Spleen (tissue), 11 donors: ENCODE measurements at regions not wholly inside any gene's neighbourhood (a gene's known extent, or its start where the extent isn't known, plus 50 kb on each side); places are given as distances from the start of the nearest gene placed in this dataset.

Source experiments
- DNase-seq: peaks from one replicate; pipeline ENCODE4 v3.0.0-alpha.2; 2020
- H3K27ac ChIP-seq, 8 donors: fragments of 200-600 bp; sonication (generic) in 7 of 8; 1 replicate in 4 of 8; 2 replicates in 4 of 8; pipeline versions ENCODE4 v1.5.0 to v1.8.0; 2016 to 2021; ENCODE audit warnings: inconsistent platforms in 4 of 8, mild to moderate bottlenecking in 4 of 8, moderate library complexity in 1 of 8
- H3K27me3 ChIP-seq, 7 donors: fragments of 200-600 bp; sonication (generic) in 6 of 7; replicated peaks in 1 of 7; 1 replicate in 4 of 7; 2 replicates in 3 of 7; pipeline versions ENCODE4 v1.5.0 to v1.8.0; 2016 to 2021; ENCODE audit warnings: inconsistent platforms in 3 of 7, mild to moderate bottlenecking in 1 of 7
- H3K36me3 ChIP-seq, 6 donors: fragments of 200-600 bp; sonication (generic) in 5 of 6; 1 replicate in 4 of 6; 2 replicates in 2 of 6; pipeline versions ENCODE4 v1.5.0 to v1.8.0; 2016 to 2021; ENCODE audit warnings: inconsistent platforms in 2 of 6
- H3K4me1 ChIP-seq, 6 donors: fragments of 200-600 bp; sonication (generic) in 5 of 6; 1 replicate in 3 of 6; 2 replicates in 3 of 6; pipeline versions ENCODE4 v1.5.0 to v1.8.0; 2016 to 2021; ENCODE audit warnings: inconsistent platforms in 3 of 6
- H3K4me3 ChIP-seq, 8 donors: fragments of 200-600 bp; sonication (generic) in 7 of 8; 1 replicate in 4 of 8; 2 replicates in 4 of 8; pipeline versions ENCODE4 v1.5.0 to v1.8.0; 2016 to 2021; ENCODE audit warnings: inconsistent platforms in 4 of 8, mild to moderate bottlenecking in 4 of 8, moderate library complexity in 2 of 8
- H3K9me3 ChIP-seq, 8 donors: fragments of 200-600 bp; sonication (generic) in 7 of 8; 1 replicate in 4 of 8; 2 replicates in 4 of 8; pipeline versions ENCODE4 v1.5.0 to v1.8.0; 2016 to 2021; ENCODE audit warnings: inconsistent platforms in 4 of 8
- CTCF ChIP-seq, 11 experiments: fragments of 200-600 bp in 7 of 11; fragments of 450-650 bp in 4 of 11; sonication (generic) in 4 of 11; IDR thresholded peaks in 8 of 11; conservative IDR thresholded peaks in 3 of 11; 1 replicate in 7 of 11; 2 replicates in 4 of 11; pipeline versions ENCODE4 v1.4.0 to v1.8.0; 2016 to 2021; ENCODE audit warnings: antibody characterized with exemption in 11 of 11, inconsistent platforms in 4 of 11, mild to moderate bottlenecking in 1 of 11
- POLR2A ChIP-seq, 3 donors: fragments of 450-650 bp; IDR thresholded peaks; one replicate each; pipeline ENCODE4 v1.5.1; 2017; ENCODE audit warnings: antibody characterized with exemption in 3 of 3, mild to moderate bottlenecking in 1 of 3
- POLR2AphosphoS5 ChIP-seq, 3 donors: sonication (generic); formaldehyde crosslinking; IDR thresholded peaks; one replicate each; pipeline ENCODE4 v1.5.1; 2017; ENCODE audit warnings: antibody characterized with exemption in 3 of 3
- WGBS, 5 donors: extraction: QIAGEN DNeasy Blood & Tissue Kit in 3 of 5; methylation state at CpG; one replicate each; pipeline versions ENCODE4 v1.1.5 to v1.1.7; 2013 to 2018; 5-methylcytosine and 5-hydroxymethylcytosine counted together
- intact Hi-C: fragments of 100-400 bp; cut with DNase I; formaldehyde crosslinking; loops from one replicate; pipeline ENCODE4 v1.15.0; 2023; ENCODE audit warnings: low total_unique reads
- donor health status: healthy with polysubstance abuse.
- donor health status: DM: no; HTN: no; CAD: no; lungs with moderate emphysema.
- donor health status: DM: no; HTN: no; CAD: no.
- donor health status: Bipolar disorder and iron deficiency.
- donor health status: healthy.
- donor health status: DM: no; HTN: no; CAD: no.
- donor health status: DM: yes; HTN: yes; CAD: no.

GRCh38 chr5:21687621-21688020, 1165.5 kb downstream of the CDH12 start:
- H3K4me3 ChIP-seq = no peak overlapping the region
- no peaks in the 10 kb centered on the region for H3K27me3 ChIP-seq
- H3K27ac ChIP-seq = no peak overlapping the region
- intact Hi-C loops = no loop called here
- H3K4me1 ChIP-seq = no peaks in the 10 kb centered on the region
- H3K9me3 ChIP-seq = no peaks in the 10 kb centered on the region
- TF ChIP-seq CTCF (IDR thresholded peaks at IDR 0.05 in 8 of 11, conservative IDR thresholded peaks at IDR 0.05 in 3 of 11) = no peak
- no peak for TF ChIP-seq POLR2AphosphoS5 (IDR thresholded peaks at IDR 0.05)
- TF ChIP-seq POLR2A (IDR thresholded peaks at IDR 0.05) = no peak
- WGBS, 5 donors = 72 to 82% (median 73%) methylated on average over 5 of the region's 5 CpGs
- no peak for DNase-seq
- H3K36me3 ChIP-seq = no peaks in the 10 kb centered on the region

DNA sequence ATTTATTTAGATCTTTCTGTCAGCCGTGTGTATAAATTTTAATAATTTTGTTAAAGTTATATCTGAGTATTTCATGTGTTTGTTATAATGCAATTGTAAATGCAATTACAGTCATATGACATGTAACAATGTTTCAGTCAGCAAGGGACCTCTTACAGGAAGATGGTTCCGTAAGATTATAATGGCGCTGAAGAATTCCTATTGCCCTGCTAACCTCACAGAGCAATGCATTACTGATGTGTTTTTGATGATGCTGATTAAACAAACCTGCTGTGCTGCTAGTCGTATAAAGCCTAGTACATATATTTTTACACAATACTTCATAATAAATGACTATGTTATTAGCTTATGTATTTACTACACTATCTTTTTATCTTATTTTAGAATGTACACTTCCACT, 1166.4 kb downstream of the CDH12 start:
- DNase-seq = no peak
- Histone ChIP-seq H3K27me3 (no peaks in the 10 kb centered on the region), H3K4me3 (no peak overlapping the region), H3K9me3 (no peaks in the 10 kb centered on the region), H3K27ac (no peak overlapping the region), H3K4me1 (no peaks in the 10 kb centered on the region), H3K36me3 (no peaks in the 10 kb centered on the region)
- intact Hi-C loops = no loop called here
- WGBS, 5 donors = 82 to 92% (median 88%) methylated on average over 4 of the region's 4 CpGs
- no peak for TF ChIP-seq CTCF (IDR thresholded peaks at IDR 0.05 in 8 of 11, conservative IDR thresholded peaks at IDR 0.05 in 3 of 11)
- TF ChIP-seq POLR2AphosphoS5 (IDR thresholded peaks at IDR 0.05) = no peak
- TF ChIP-seq POLR2A (IDR thresholded peaks at IDR 0.05) = no peak

GRCh38 chr5:21685522-21685921, 1167.6 kb downstream of the CDH12 start:
- WGBS, 5 donors = 83 to 96% (median 93%) methylated on average over 4 of the region's 4 CpGs
- intact Hi-C loops = no loop called here
- DNase-seq = no peak
- no peaks in the 10 kb centered on the region for H3K36me3 ChIP-seq
- H3K4me3 ChIP-seq = no peak overlapping the region
- H3K27ac ChIP-seq = no peak overlapping the region
- no peaks in the 10 kb centered on the region for H3K9me3 ChIP-seq
- no peaks in the 10 kb centered on the region for H3K27me3 ChIP-seq
- no peaks in the 10 kb centered on the region for H3K4me1 ChIP-seq
- TF ChIP-seq CTCF (IDR thresholded peaks at IDR 0.05 in 8 of 11, conservative IDR thresholded peaks at IDR 0.05 in 3 of 11) (no peak), POLR2AphosphoS5 (IDR thresholded peaks at IDR 0.05) (no peak), POLR2A (IDR thresholded peaks at IDR 0.05) (no peak)

DNA sequence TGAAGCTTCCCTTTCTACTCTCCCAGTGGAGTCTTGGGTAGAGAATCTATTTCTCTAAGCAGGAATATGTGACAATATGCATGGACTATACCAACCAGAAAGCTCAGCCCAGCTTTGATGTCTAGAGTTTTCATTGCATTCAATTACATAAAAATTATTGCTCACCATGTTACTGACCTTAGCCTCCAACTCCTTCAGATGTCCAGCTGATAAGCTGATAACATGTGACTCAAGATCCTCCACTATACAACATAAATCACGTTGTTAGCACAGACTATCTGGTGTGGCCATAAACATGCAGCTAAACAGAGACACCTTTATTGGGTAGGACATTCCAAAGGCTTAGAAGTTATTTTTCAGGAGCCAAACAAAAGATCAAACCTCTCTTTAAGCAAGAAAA, 1168.2 kb downstream of the CDH12 start:
- Histone ChIP-seq H3K9me3 (no peaks in the 10 kb centered on the region), H3K36me3 (no peaks in the 10 kb centered on the region), H3K27me3 (no peaks in the 10 kb centered on the region), H3K4me1 (no peaks in the 10 kb centered on the region), H3K4me3 (no peak overlapping the region), H3K27ac (no peak overlapping the region)
- TF ChIP-seq POLR2A (IDR thresholded peaks at IDR 0.05) = no peak
- no peak for TF ChIP-seq POLR2AphosphoS5 (IDR thresholded peaks at IDR 0.05)
- no peak for TF ChIP-seq CTCF (IDR thresholded peaks at IDR 0.05 in 8 of 11, conservative IDR thresholded peaks at IDR 0.05 in 3 of 11)
- intact Hi-C loops = no loop called here
- 43 to 56% (median 48%) methylated on average over 1 of the region's 1 CpG for WGBS, 5 donors
- no peak for DNase-seq
